ENCODE measurements at regions not wholly inside any gene's neighbourhood (a gene's known extent, or its start where the extent isn't known, plus 50 kb on each side); places are given as distances from the start of the nearest gene placed in this dataset.

DNA sequence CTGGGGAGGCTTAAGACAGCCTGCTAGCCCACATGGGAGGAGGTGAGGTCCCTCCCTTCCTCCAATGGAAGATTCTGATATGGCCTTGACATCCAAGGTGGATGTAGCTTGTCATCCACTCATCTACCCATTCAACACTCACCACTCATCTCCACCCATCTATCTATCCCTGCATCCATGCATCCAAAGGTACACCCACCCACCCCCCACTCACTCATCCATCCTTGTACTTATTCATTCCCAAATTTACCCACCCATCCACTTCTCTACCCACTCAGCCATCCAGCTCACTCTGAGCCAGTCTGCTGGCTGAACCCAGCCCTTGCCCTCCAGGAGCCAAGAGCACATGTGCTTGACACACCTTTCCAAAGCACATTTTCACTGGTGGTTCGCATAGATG lies 189.7 kb downstream of the TLE3 start:
- DNase-seq (ENCODE audit: low spot score) (no peak), ATAC-seq (no peak)
- H3K27ac Mint-ChIP-seq = no peak overlapping the region
- ChIA-PET POLR2A (no interaction called here), CTCF (interaction anchor here (0.7 kb wide), 1 partner anchor 119 kb away, joined by 3 read pairs; no protein-coding TSS in a partner anchor)
- H3K36me3 Mint-ChIP-seq = no peaks in the 10 kb centered on the region
- peaks cover 5% of the 10 kb centered on the region for H3K9me3 Mint-ChIP-seq
- TF ChIP-seq FOXP4 (CRISPR knock-in tag; IDR thresholded peaks at IDR 0.05) (no peak), ZNF317 (CRISPR knock-in tag; IDR thresholded peaks at IDR 0.05; ENCODE audit: borderline replicate concordance, low read depth) (no peak), ATF1 (CRISPR knock-in tag; IDR thresholded peaks at IDR 0.05) (no peak), FOXK1 (CRISPR knock-in tag; IDR thresholded peaks at IDR 0.05) (no peak)
- H3K27me3 Mint-ChIP-seq (ENCODE audit: low read depth) = peaks cover 15% of the 10 kb centered on the region
- peaks cover 29% of the 10 kb centered on the region for H3K4me1 Mint-ChIP-seq
- no peak overlapping the region; the same call in 1 of the 2 replicates for H3K4me3 Mint-ChIP-seq

DNA sequence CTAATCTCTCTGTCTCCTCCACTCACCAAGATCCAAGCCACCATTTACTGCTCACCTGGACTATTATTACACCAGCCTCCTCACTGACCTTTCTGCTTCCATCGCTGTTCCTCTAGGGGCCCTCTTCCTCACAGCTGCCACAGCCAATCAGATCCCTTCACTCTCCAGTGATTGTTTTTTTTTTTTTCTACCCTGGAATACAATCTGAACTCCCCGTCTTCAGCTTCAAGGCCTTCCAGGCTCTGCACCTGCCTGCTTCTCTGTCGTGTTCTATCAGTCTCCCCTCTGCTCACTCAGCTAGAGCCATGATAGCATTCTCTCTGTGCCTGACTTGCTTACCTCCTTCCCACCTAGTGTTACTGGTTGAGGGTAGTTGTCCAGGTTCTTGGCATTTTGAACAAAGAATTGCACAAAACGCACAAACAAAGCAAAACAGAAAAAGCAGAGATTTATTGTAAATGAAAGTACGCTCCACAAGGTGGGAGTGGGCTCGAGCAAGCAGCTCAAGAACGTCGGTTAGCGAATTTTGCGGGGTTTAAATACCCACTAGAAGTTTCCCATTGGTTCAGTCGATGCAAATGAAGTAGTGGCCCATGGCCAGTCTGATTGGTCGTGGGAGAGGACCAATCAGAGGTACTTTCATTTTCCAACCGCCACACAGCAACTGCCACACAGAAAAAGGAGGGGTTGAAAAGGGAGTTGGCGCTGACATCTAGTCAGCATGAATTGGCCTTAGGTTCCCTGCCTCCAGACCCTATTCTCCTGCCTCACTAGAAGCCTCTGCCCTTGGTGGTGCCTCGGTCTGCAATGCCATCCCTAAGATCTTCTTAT lies 188.9 kb downstream of the TLE3 start:
- Mint-ChIP-seq H3K27ac (no peak overlapping the region), H3K36me3 (no peaks in the 10 kb centered on the region), H3K4me3 (peak overlapping the region; percentile 41), H3K9me3 (peaks cover 5% of the 10 kb centered on the region), H3K4me1 (peaks cover 32% of the 10 kb centered on the region), H3K27me3 (ENCODE audit: low read depth) (peaks cover 18% of the 10 kb centered on the region)
- ChIA-PET POLR2A (no interaction called here), CTCF (interaction anchor here (0.6 to 1.0 kb wide), 5 partner anchors 11 to 446 kb away, joined by 3 to 5 read pairs (median 3); no protein-coding TSS in a partner anchor)
- peak; percentile 68 for ATAC-seq
- TF ChIP-seq, protein P1, sequence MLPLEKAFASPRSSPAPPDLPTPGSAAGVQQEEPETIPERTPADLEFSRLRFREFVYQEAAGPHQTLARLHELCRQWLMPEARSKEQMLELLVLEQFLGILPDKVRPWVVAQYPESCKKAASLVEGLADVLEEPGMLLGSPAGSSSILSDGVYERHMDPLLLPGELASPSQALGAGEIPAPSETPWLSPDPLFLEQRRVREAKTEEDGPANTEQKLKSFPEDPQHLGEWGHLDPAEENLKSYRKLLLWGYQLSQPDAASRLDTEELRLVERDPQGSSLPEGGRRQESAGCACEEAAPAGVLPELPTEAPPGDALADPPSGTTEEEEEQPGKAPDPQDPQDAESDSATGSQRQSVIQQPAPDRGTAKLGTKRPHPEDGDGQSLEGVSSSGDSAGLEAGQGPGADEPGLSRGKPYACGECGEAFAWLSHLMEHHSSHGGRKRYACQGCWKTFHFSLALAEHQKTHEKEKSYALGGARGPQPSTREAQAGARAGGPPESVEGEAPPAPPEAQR (CRISPR knock-in tag; IDR thresholded peaks at IDR 0.05) = no peak
- DNase-seq (ENCODE audit: low spot score) = no peak

- Mint-ChIP-seq H3K9me3 (peaks cover 5% of the 10 kb centered on the region), H3K27me3 (ENCODE audit: low read depth) (peaks cover 23% of the 10 kb centered on the region), H3K4me1 (peaks cover 39% of the 10 kb centered on the region), H3K4me3 (no peak overlapping the region), H3K36me3 (no peaks in the 10 kb centered on the region), H3K27ac (no peak overlapping the region)
- CTCF ChIA-PET = interaction anchor here (1.0 kb wide), 1 partner anchor 447 kb away, joined by 3 read pairs; no protein-coding TSS in a partner anchor
- ATAC-seq (no peak), DNase-seq (ENCODE audit: low spot score) (no peak)
- POLR2A ChIA-PET = no interaction called here
- TF ChIP-seq, protein P2, sequence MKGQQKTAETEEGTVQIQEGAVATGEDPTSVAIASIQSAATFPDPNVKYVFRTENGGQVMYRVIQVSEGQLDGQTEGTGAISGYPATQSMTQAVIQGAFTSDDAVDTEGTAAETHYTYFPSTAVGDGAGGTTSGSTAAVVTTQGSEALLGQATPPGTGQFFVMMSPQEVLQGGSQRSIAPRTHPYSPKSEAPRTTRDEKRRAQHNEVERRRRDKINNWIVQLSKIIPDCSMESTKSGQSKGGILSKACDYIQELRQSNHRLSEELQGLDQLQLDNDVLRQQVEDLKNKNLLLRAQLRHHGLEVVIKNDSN (CRISPR knock-in tag; IDR thresholded peaks at IDR 0.05) = 0 out of 2 replicates have a peak, but pooled peaks have one; percentile 29
- TF ChIP-seq, protein P3, sequence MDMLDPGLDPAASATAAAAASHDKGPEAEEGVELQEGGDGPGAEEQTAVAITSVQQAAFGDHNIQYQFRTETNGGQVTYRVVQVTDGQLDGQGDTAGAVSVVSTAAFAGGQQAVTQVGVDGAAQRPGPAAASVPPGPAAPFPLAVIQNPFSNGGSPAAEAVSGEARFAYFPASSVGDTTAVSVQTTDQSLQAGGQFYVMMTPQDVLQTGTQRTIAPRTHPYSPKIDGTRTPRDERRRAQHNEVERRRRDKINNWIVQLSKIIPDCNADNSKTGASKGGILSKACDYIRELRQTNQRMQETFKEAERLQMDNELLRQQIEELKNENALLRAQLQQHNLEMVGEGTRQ (CRISPR knock-in tag; IDR thresholded peaks at IDR 0.05) = peak; percentile 75
- TF ChIP-seq, protein P4, sequence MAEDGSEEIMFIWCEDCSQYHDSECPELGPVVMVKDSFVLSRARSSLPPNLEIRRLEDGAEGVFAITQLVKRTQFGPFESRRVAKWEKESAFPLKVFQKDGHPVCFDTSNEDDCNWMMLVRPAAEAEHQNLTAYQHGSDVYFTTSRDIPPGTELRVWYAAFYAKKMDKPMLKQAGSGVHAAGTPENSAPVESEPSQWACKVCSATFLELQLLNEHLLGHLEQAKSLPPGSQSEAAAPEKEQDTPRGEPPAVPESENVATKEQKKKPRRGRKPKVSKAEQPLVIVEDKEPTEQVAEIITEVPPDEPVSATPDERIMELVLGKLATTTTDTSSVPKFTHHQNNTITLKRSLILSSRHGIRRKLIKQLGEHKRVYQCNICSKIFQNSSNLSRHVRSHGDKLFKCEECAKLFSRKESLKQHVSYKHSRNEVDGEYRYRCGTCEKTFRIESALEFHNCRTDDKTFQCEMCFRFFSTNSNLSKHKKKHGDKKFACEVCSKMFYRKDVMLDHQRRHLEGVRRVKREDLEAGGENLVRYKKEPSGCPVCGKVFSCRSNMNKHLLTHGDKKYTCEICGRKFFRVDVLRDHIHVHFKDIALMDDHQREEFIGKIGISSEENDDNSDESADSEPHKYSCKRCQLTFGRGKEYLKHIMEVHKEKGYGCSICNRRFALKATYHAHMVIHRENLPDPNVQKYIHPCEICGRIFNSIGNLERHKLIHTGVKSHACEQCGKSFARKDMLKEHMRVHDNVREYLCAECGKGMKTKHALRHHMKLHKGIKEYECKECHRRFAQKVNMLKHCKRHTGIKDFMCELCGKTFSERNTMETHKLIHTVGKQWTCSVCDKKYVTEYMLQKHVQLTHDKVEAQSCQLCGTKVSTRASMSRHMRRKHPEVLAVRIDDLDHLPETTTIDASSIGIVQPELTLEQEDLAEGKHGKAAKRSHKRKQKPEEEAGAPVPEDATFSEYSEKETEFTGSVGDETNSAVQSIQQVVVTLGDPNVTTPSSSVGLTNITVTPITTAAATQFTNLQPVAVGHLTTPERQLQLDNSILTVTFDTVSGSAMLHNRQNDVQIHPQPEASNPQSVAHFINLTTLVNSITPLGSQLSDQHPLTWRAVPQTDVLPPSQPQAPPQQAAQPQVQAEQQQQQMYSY (CRISPR knock-in tag; IDR thresholded peaks at IDR 0.05) = no peak
- no peak for TF ChIP-seq ETV6 (CRISPR knock-in tag; IDR thresholded peaks at IDR 0.05)
- TF ChIP-seq ZBTB43 (CRISPR knock-in tag; IDR thresholded peaks at IDR 0.05) = no peak
- TF ChIP-seq HMGA2 (CRISPR knock-in tag; IDR thresholded peaks at IDR 0.05) = no peak
- TF ChIP-seq NFYB (CRISPR knock-in tag; conservative IDR thresholded peaks at IDR 0.05; ENCODE audit: low read depth) = 0 out of 2 replicates have a peak, but pooled peaks have one; percentile 27
- TF ChIP-seq SMAD3 (CRISPR knock-in tag; IDR thresholded peaks at IDR 0.05; ENCODE audit: borderline replicate concordance) = no peak
- TF ChIP-seq, protein P5, sequence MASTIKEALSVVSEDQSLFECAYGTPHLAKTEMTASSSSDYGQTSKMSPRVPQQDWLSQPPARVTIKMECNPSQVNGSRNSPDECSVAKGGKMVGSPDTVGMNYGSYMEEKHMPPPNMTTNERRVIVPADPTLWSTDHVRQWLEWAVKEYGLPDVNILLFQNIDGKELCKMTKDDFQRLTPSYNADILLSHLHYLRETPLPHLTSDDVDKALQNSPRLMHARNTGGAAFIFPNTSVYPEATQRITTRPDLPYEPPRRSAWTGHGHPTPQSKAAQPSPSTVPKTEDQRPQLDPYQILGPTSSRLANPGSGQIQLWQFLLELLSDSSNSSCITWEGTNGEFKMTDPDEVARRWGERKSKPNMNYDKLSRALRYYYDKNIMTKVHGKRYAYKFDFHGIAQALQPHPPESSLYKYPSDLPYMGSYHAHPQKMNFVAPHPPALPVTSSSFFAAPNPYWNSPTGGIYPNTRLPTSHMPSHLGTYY (CRISPR knock-in tag; IDR thresholded peaks at IDR 0.05) = no peak
These were observed 187.8 kb downstream of the TLE3 start for GRCh38 chr15:69909719-69910444.

Measured in WTC11 (cell line).